Pancreas (tissue), 10 donors: ENCODE measurements at regions not wholly inside any gene's neighbourhood (a gene's known extent, or its start where the extent isn't known, plus 50 kb on each side); places are given as distances from the start of the nearest gene placed in this dataset.

Experiments used
- ATAC-seq, 4 donors: fragments of 200-7000 bp; cut with Tn5 transposase; one replicate each; pipeline versions ENCODE4 v1.8.0 to v1.9.1; 2020; ENCODE audit warnings: mild to moderate bottlenecking in 4 of 4, moderate library complexity in 4 of 4
- DNase-seq, 6 donors: peaks; one replicate each; pipeline ENCODE4 v3.0.0-alpha.2; 2020
- FAIRE-seq: peaks from 2 replicates; lab custom pipeline; 2012; peaks lifted over from hg19 to GRCh38; lab: Jason Lieb, UNC
- H3K27ac ChIP-seq, 4 donors: fragments of 200-600 bp; sonication (generic); 1 replicate in 3 of 4; 2 replicates in 1 of 4; pipeline versions ENCODE4 v1.5.0 to v1.8.0; 2020
- H3K27me3 ChIP-seq, 4 donors: fragments of 200-600 bp; one replicate each; pipeline ENCODE4 v1.8.0; 2021
- H3K36me3 ChIP-seq, 3 donors: fragments of 200-600 bp; sonication (generic) in 1 of 3; one replicate each; pipeline versions ENCODE4 v1.5.0 to v1.8.0; 2020 to 2021
- H3K4me1 ChIP-seq, 3 donors: fragments of 200-600 bp; one replicate each; pipeline ENCODE4 v1.8.0; 2021
- H3K4me3 ChIP-seq, 4 donors: fragments of 200-600 bp; sonication (generic) in 2 of 4; one replicate each; pipeline versions ENCODE4 v1.5.0 to v1.8.0; 2020 to 2021
- H3K9me3 ChIP-seq, 4 donors: fragments of 200-600 bp; one replicate each; pipeline ENCODE4 v1.8.0; 2021
- CTCF ChIP-seq, 4 donors: fragments of 200-600 bp; sonication (generic) in 3 of 4; IDR thresholded peaks; one replicate each; pipeline versions ENCODE4 v1.5.0 to v1.8.0; 2021; ENCODE audit warnings: antibody characterized with exemption in 4 of 4
- WGBS, 2 donors: extraction: QIAGEN DNeasy Blood & Tissue Kit; methylation state at CpG; one replicate each; pipeline ENCODE4 v1.1.7; 2013; 5-methylcytosine and 5-hydroxymethylcytosine counted together
- intact Hi-C, 3 donors: fragments of 100-400 bp; cut with DNase I; formaldehyde crosslinking; loops; one replicate each; pipeline versions ENCODE4 v1.11.1 to v1.14.2; 2022
- donor health status: healthy with polysubstance abuse.
- donor health status: DM: no; HTN: no; CAD: no; lungs with moderate emphysema.
- donor health status: DM: no; HTN: no; CAD: no.
- donor health status: control.
- donor health status: control.
- donor health status: Bipolar disorder and iron deficiency.
- donor health status: DM: yes; HTN: yes; CAD: no.
- donor health status: DM: no; HTN: no; CAD: no.
- donor health status: DM: no; HTN: no; CAD: no.
- donor health status: DM: yes; HTN: yes; CAD: no.

GRCh38 chr4:138420471-138420870 is 178.3 kb upstream of the SLC7A11 start:
- Histone ChIP-seq H3K36me3 (no peaks in the 10 kb centered on the region), H3K4me3 (no peak overlapping the region), H3K4me1 (no peaks in the 10 kb centered on the region), H3K9me3 (no peaks in the 10 kb centered on the region), H3K27me3 (no peaks in the 10 kb centered on the region), H3K27ac (no peak overlapping the region)
- no peak for TF ChIP-seq CTCF (IDR thresholded peaks at IDR 0.05)
- DNase-seq: no peak
- ATAC-seq: no peak
- WGBS, 2 donors: 81 to 94% methylated on average over 1 of the region's 1 CpG
- no peak for FAIRE-seq
- intact Hi-C loops: no loop called here

DNA sequence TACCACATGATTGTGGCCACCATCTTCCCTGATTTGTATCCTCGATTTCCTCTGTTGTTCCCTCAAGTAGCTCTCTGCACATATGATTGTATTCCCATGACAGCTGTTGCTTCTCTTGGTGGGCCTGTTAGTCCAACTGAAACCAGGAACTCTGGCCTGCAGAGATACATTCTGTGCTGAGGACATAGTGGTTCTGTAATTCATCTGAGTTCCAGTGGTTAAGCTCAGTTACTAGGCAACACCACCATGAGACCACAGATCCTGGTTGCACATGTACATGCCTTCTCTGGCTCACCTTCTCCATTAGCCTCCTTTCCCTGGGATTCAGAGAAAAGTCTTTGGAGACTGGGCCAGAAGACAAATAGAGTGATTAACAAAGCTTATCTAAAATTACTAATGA is 172.1 kb upstream of the SLC7A11 start:
- Histone ChIP-seq H3K27me3 (no peaks in the 10 kb centered on the region), H3K27ac (no peak overlapping the region), H3K36me3 (no peaks in the 10 kb centered on the region), H3K9me3 (no peaks in the 10 kb centered on the region), H3K4me3 (no peak overlapping the region), H3K4me1 (peaks cover 0 to 8% (median 0%) of the 10 kb centered on the region in 3 donors)
- intact Hi-C loops: no loop called here
- DNase-seq (no peak), ATAC-seq (no peak), FAIRE-seq (no peak)
- no peak for TF ChIP-seq CTCF (IDR thresholded peaks at IDR 0.05)
- 83 to 84% methylated on average over 1 of the region's 1 CpG for WGBS, 2 donors

- intact Hi-C loops: no loop called here
- ATAC-seq (peak in 3 of 4 donors; percentile 32 to 76 (median 56)), FAIRE-seq (no peak), DNase-seq (no peak)
- Histone ChIP-seq H3K9me3 (no peaks in the 10 kb centered on the region), H3K27me3 (no peaks in the 10 kb centered on the region), H3K4me1 (peaks cover 0 to 8% (median 0%) of the 10 kb centered on the region in 3 donors), H3K27ac (no peak overlapping the region), H3K4me3 (no peak overlapping the region), H3K36me3 (no peaks in the 10 kb centered on the region)
- WGBS, 2 donors: 23 to 32% methylated on average over 1 of the region's 1 CpG
- no peak for TF ChIP-seq CTCF (IDR thresholded peaks at IDR 0.05)
These were observed 171.1 kb upstream of the SLC7A11 start for GRCh38 chr4:138413273-138413672.

DNA sequence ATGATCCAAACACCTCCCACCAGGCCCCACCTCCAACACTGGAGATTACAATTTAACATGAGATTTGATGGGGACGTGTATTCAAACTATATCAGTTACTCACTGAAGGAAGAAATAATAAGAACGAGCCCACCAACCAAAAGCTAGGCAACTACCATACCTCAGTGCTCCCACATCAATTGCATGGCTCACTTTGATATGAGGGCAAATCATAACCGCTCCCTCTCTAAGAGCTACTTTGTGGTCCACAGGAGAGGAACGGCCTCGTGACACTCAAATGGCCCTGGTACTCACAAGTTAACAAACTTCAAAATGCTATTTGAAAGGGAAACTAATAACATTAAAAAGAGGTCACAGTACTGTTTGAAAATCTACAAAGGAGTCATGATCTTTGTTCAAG is 170.7 kb upstream of the SLC7A11 start:
- no peaks in the 10 kb centered on the region for H3K36me3 ChIP-seq
- WGBS, 2 donors: 88 to 89% methylated on average over 5 of the region's 5 CpGs
- H3K4me3 ChIP-seq: no peak overlapping the region
- H3K27ac ChIP-seq: no peak overlapping the region
- no peaks in the 10 kb centered on the region for H3K9me3 ChIP-seq
- intact Hi-C loops: no loop called here
- no peak for TF ChIP-seq CTCF (IDR thresholded peaks at IDR 0.05)
- DNase-seq: no peak
- ATAC-seq: peak in 1 of 4 donors; percentile 54
- H3K27me3 ChIP-seq: no peaks in the 10 kb centered on the region
- no peak for FAIRE-seq
- H3K4me1 ChIP-seq: peaks cover 0 to 8% (median 0%) of the 10 kb centered on the region in 3 donors

- ATAC-seq (no peak), DNase-seq (no peak), FAIRE-seq (no peak)
- Histone ChIP-seq H3K9me3 (no peaks in the 10 kb centered on the region), H3K27me3 (no peaks in the 10 kb centered on the region), H3K27ac (no peak overlapping the region), H3K4me3 (no peak overlapping the region), H3K4me1 (peaks cover 0 to 9% (median 8%) of the 10 kb centered on the region in 3 donors), H3K36me3 (no peaks in the 10 kb centered on the region)
- intact Hi-C loops: no loop called here
- TF ChIP-seq CTCF (IDR thresholded peaks at IDR 0.05): no peak
These were observed 168.1 kb upstream of the SLC7A11 start for GRCh38 chr4:138410266-138410665.
